OCI-M1 (cell line): ENCODE measurements at regions not wholly inside any gene's neighbourhood (a gene's known extent, or its start where the extent isn't known, plus 50 kb on each side); places are given as distances from the start of the nearest gene placed in this dataset.
"Not testable (repeated sequence)": the region's sequence is repeated elsewhere in the genome, so short reads cannot be mapped to it uniquely, and the experiment has no call there.

Source experiments
- DNase-seq: peaks from one replicate; lab custom pipeline; 2025; lab: John Stamatoyannopoulos, UW

DNA sequence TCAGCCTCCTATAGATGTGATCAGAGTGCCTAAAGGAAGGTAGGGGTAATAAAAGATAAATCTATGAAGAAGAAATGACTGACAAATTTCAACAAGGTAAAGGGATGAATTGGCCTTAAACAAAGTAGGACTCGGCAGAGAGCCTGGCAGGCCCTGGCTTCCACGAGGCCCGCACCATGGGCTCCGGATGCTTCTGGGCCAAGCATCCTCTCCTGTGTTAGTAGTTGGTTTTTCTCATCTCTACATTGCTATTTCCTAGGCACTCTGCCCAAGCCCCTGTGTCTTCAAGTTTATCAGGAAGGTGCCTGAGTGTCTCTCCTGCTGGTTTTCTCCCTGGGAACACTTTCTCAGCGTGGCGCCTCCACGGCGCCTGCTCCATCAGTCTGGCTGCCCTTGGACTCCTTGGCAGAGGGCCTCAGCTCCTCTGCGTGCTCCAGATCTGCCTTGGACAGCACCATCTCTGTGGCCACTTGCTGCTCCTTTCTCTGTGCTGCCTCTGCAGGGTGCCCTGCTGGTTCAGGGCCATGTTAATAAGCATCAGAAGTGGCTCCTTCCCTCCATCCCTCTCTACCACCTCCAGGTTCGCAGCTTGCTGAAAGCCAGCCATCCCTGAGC, 413.3 kb upstream of the DPP6 start:
- DNase-seq, result no peak

DNA sequence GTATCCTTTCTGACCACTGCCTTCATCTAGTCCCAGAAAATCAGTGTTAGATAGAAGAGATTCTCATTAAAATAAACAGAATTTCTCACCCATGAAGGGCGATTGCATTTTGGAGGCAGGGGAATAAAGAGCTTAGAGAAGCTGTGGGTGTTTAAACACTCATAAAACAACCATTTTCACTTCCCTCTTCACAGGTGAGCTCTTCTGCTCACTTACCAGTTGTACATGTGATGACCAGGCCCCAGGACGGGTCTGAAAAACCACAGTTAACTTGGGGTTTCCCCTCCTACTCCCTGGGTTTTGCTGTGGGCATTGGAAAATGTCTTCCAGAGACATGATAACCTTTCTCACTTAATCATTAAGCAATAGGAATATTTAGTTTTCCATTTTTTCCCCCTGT, 411.6 kb upstream of the DPP6 start:
- DNase-seq, result no peak

GRCh38 chr7:153641199-153641598, 411.0 kb upstream of the DPP6 start:
- no peak for DNase-seq

- DNase-seq, result no peak
Observed at GRCh38 chr7:153642989-153643388, 409.2 kb upstream of the DPP6 start.

DNA sequence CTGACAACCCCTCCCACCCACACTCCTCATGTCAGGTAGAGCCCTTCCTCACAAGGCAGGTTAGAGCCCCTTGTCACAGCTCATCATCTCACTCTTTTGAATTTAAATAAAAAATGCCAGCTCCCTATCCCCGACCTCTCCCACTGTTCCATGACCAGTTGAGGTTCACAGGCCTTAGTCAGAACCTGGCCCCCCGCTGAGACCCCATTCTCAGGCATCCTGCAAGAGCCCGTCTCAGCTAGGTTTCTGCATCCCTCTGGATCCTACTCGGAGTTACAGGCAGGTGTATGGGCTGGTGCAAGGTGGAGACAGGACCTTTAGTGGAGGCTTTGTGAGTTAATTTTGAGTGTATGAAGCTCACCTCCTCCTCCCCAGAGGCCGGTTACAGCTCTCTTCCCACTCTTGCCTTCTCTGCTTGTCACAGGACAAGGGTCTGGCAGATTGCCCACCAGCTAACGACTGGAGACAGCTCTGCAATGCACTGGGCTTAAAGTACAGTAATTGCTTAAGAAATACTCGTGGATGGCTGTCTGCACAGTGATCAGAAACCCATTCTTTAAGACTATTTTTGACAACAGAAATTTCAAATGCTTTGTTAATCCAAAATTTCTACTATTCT, 394.9 kb upstream of the DPP6 start:
- no peak for DNase-seq

- no peak for DNase-seq
Observed at GRCh38 chr7:153675131-153675530, 377.1 kb upstream of the DPP6 start.

DNA sequence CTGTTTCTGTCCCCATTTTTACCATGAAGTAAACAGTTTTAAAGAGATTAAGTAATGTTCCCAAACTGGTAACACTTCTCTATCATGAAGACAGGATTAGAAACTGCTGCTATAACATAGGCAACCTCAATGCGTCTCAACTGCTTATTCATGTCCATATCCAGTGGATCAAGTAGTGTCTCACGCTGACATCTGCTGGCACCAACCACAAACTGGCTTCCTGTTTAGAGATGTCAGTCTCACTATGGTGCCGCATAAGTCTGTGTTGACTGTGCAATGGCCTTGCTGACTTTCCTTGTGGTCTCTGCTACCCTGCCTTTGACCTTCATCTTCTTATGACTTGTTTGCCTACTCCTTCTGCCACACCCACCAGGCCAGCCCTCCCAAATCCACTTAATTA, 369.6 kb upstream of the DPP6 start:
- no peak for DNase-seq

DNA sequence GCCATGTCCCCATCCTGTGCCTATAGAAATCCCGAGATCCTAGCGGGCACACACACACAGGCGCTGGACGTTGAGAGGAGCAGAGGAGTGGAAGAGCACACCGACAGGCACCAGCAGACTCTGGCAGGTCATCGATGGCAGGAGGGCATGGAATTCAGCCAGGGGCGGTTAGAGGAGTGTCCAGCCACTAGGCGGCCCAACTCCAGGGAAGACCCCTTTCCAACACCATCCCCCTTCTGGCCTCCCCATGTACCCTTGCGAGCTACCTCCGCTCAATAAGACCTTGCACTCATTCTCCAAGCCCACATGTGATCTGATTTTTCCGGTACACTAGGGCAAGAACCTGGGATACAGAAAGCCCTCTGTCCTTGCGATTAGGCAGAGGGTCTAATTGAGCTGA, 356.0 kb upstream of the DPP6 start:
- DNase-seq, result no peak

- no peak for DNase-seq
Observed at GRCh38 chr7:153698046-153698445, 354.2 kb upstream of the DPP6 start.

GRCh38 chr7:153701678-153702077, 350.5 kb upstream of the DPP6 start:
- no peak for DNase-seq

DNA sequence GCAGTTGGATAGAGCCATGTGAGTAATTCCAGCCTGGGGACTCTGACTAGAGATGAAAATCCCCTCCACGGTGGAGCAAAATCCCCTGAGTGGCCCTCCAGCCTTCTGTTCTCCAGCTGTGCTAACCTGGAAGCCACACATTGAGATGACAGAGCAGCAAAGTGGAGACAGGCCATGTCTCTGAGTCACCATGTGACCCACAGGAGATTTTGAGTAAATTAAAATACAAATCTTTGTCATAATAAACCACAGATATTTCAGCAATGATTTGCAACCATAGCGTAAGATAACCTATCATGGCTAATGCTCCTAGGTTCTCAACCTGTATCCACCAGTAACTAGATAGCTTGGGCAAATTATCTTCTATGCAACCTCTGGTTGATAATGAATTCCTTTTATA, 328.3 kb upstream of the DPP6 start:
- not testable (repeated sequence) for DNase-seq

- not testable (repeated sequence) for DNase-seq
Observed at GRCh38 chr7:153731504-153731903, 320.7 kb upstream of the DPP6 start.

DNA sequence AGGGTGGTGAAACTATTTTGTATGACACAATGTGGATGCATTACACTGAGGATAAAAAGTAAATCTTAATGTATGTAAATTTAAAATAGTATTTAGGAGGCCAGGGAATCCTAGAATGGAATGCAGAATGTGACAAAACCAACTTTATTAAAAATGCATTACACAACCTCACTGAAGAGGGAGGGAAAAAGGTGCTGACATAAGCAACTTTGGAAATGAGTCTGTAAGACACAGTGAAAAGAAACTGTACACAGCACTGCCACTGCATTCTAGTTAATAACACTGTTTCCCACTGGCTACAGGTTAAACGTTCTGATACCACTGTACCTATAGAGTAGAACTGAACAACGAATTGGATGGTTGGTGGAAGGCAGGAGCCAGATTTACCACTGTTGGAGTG, 308.8 kb upstream of the DPP6 start:
- DNase-seq, result not testable (repeated sequence)

DNA sequence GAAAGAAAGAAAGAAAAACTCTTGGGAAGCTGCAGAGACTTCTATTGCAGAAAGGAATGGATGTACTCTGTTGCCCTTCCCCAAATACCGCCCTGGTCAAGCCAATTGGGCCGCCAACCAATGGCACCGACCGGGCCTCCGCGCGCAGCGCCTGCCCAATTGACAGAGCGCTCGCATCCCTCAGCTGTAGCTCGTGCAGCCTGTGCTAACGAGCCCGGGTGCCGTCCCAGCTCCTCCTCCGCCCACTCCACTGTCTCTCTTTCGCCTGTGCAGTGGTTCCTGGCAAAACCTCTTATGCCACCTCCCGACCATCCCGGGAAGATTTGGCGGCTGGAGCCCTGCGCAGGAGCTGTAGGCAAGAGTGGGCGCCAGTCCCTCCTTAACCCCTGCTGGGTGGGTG, 304.2 kb upstream of the DPP6 start:
- not testable (repeated sequence) for DNase-seq

GRCh38 chr7:153748885-153749284, 303.3 kb upstream of the DPP6 start:
- DNase-seq, result not testable (repeated sequence)

DNA sequence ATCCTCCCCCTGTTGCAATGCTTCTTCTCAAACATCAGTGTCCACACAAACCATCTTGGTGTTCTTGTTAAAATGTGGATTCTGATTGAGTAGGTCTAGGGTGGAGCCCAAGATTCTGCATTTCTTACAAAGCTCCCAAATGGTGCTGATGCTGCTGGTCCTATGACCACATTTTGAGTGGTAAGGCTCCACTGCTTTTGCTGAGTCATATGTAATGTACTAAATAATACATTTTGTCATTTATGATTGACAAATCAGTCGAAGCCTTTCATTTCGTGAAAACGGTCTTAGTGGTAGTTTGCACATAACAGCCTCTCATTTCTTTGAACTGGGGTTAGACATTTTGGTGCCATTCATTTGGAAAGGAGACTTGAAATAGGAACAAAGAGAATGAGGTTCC, 286.3 kb upstream of the DPP6 start:
- DNase-seq, result not testable (repeated sequence)

- DNase-seq, result not testable (repeated sequence)
Observed at GRCh38 chr7:153766926-153767325, 285.3 kb upstream of the DPP6 start.

DNA sequence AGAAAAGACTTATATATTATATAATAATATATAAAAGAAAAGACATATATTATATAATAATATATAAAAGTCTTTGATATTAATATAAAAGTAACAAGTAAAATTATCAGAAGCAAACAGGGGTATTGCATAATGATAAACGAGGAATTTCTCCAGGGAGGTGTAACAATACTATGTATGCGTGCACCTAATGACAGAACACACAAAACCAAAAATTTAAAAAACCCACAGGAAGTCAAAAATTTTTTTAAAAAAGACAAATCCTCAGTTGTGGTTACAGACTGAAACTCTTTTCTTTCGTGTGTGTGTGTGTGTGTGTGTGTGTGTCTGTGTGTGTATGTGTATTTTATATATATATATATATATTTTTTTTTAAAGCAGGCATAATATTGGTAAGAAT, 279.2 kb upstream of the DPP6 start:
- no peak for DNase-seq

DNA sequence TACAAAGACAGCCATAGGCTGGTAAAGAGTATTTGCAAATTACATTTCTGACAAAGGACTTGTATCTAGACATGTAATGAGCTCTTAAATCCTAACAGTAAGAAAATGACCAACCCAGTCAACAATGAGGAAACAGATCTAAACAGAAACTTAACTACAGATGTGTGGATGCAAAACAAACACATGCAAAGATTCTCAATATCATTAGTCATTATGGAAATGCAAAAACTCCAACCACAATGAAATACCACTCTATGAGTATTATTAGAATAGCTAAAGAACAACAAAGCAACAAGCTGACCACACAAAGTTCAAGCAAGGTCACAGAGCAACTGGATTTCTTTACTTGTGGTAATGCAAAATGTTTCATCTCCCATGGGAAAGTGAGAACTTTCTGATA, 275.3 kb upstream of the DPP6 start:
- not testable (repeated sequence) for DNase-seq

GRCh38 chr7:153797363-153797762, 254.8 kb upstream of the DPP6 start:
- DNase-seq, result not testable (repeated sequence)

GRCh38 chr7:153808117-153808516, 244.1 kb upstream of the DPP6 start:
- no peak for DNase-seq

GRCh38 chr7:153829525-153829924, 222.7 kb upstream of the DPP6 start:
- no peak for DNase-seq

- DNase-seq, result no peak
Observed at GRCh38 chr7:153832160-153832559, 220.0 kb upstream of the DPP6 start.

GRCh38 chr7:153835103-153835502, 217.1 kb upstream of the DPP6 start:
- peak; percentile 0 for DNase-seq
